GM12872 (cell line): ENCODE measurements at regions not wholly inside any gene's neighbourhood (a gene's known extent, or its start where the extent isn't known, plus 50 kb on each side); places are given as distances from the start of the nearest gene placed in this dataset.

Source experiments
- CTCF ChIP-seq: IDR thresholded peaks from 3 replicates; pipeline ENCODE4 v1.5.1; 2011; ENCODE audit warnings: low read depth, mild to moderate bottlenecking, low read length, moderate library complexity; ENCODE audit not compliant: insufficient read depth

- no peak for TF ChIP-seq CTCF
These were observed 329.7 kb upstream of the ST6GAL2 start for GRCh38 chr2:107215401-107216350.

- TF ChIP-seq CTCF = no peak
These were observed 332.2 kb upstream of the ST6GAL2 start for GRCh38 chr2:107218208-107218607.

- no peak for TF ChIP-seq CTCF
These were observed 336.5 kb upstream of the ST6GAL2 start for GRCh38 chr2:107222466-107222865.

- no peak for TF ChIP-seq CTCF
These were observed 349.7 kb upstream of the ST6GAL2 start for GRCh38 chr2:107235491-107236254.

GRCh38 chr2:107242811-107243210 is 356.8 kb upstream of the ST6GAL2 start:
- TF ChIP-seq CTCF = no peak

- TF ChIP-seq CTCF = no peak
These were observed 363.0 kb upstream of the ST6GAL2 start for GRCh38 chr2:107248932-107249331.

- no peak for TF ChIP-seq CTCF
These were observed 369.8 kb upstream of the ST6GAL2 start for GRCh38 chr2:107255744-107256143.
